ENCODE measurements at regions not wholly inside any gene's neighbourhood (a gene's known extent, or its start where the extent isn't known, plus 50 kb on each side); places are given as distances from the start of the nearest gene placed in this dataset.

DNA sequence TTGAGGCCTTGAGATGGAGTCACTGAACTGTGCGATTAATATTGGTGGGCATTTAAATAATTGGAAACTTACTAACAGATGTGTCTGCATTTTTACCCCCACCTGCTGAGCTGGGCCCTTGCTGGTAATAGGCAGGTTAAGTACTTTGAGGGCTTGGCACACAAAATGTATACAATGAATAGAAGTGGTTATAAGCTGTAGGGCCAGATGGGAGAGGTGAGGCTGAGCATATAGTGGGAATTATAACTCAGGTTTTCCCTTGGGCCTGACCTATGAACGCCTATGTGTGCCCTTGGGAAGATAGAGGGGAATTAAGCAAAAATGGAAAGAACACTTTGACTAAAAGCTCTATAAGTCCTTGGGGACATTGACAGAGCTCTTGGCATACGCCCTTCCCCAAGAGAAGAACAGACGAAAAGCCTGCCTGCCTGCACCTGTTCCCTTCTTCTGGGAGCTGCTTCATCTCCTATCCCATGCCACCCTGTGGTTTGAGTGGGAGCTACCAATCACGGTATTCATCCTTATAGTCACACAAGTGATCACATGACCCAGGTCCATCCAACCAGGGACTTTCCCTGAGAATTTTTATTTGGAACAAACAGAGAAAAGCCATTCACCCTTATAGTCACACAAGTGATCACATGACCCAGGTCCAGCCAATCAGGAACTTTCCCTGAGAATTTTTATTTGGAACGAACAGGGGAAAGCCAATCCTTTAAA lies 260.7 kb upstream of the CSF3R start:
- no peak for DNase-seq (ENCODE audit: low read depth)

DNA sequence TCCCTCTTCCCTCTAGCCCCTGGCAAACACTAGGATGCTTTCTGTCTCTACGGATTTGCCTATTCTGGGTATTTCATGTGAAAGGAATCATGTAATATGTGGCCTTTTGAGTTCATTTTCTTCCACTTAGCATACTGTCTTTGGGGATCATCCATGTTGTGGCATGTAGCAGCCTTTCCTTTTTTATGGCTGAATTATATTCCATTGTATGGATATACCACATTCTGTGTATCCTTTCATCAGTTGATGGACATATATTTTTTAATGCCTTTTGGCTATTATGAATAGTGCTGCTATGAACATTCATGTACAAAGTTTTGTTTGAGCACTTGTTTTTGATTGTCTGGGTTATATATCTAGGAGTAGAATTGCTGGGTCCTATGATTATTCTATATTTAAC lies 258.4 kb upstream of the CSF3R start:
- no peak for DNase-seq (ENCODE audit: low read depth)

DNA sequence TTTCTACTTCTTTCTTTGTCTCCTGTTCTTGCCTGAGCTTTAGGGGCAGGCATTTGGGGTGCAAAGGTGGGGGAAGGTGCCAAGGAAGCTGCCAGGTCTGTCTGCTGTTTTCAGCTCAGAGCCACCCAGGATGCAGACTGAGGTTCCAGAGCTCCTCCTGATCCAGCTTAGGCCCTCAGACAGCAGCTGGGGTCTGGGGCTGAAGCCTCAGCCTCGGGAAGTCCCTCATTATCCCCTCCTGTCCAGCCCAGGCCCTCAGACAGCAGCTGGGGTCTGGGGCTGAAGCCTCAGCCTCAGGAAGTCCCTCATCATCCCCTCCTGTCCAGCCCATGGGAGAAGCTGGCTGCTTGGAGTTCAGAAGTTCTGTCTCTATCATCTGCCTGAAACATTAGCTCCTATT lies 257.7 kb upstream of the CSF3R start:
- DNase-seq (ENCODE audit: low read depth) = no peak

- DNase-seq (ENCODE audit: low read depth) = no peak
These were observed 257.1 kb upstream of the CSF3R start for GRCh38 chr1:36739703-36740289.

DNA sequence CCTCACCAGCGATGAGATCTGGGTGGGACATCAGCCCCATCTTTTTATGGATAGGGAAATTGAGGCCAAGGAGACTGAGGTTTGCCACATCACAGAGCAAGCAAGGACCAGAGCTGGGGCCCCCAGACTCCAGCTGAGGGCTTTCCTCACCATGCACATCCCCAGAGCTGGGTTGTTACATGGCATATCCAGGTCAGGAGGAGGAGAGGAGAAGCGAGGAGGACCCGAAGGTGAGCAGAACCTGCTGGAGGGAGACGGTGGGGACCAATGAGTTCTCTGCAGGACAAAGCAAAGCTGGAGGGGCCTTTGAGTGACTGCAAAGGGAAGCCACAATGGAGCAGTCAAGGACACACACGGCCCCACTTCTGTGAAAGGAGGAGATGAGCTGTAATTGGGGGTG lies 255.5 kb upstream of the CSF3R start:
- DNase-seq (ENCODE audit: low read depth) = no peak

GRCh38 chr1:36737767-36738166 lies 255.1 kb upstream of the CSF3R start:
- DNase-seq (ENCODE audit: low read depth) = no peak

GRCh38 chr1:36737038-36737555 lies 254.4 kb upstream of the CSF3R start:
- no peak for DNase-seq (ENCODE audit: low read depth)

DNA sequence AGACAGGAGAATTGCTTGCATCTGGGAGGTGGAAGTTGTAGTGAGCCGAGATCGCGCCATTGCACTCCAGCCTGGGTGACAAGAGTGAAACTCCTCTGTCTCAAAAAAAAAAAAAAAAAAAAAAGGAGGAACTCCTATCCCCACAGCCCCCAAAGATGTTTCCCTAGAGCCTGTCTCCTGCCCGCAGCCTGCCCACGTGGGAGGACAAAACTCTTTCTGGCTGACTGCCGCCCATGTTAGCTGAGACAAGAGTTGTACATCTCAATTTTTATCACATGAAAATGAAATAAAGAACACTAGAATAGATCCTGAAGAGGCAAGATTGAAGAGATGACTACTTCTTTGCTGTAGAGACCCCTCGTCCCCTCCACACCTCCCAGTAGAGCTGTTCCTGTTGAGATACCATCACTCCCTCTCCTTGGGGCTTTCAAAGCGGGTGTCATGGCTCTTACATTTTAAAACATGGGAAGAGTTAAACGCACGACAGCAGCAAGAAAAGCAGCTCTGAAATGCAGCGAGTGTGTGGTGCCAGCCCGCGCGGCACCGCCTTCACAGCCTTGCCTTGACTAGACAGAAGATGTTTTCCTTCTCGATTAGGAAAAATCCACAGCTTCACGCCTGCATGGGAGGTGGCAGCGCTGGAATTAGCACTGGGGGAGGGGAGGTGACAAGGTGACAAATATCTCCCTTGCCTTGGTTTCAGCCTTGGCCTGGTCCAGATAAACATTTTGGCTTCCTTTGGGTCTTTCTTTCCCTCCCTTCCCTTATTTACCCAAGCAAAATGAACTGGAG lies 253.4 kb upstream of the CSF3R start:
- DNase-seq (ENCODE audit: low read depth) = no peak

DNA sequence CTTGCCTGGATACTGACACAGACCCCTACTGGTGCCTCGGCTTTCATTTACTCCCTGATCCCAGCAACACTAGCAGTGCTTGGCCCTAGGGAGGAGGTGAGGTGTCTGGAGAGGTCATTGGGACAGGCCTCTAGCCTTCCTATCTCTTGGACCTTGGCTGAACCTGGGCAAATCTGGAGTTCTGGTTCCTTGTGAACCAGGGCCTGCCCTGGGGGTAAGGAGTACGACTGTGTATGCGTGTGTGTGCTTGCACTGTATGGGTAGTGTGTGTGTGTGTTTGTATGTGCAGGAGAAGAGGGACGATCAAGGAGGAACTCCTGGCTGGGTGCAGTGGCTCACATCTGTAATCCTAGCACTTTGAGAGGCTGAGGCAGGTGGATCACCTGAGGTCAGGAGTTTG lies 252.7 kb upstream of the CSF3R start:
- DNase-seq (ENCODE audit: low read depth) = no peak

DNA sequence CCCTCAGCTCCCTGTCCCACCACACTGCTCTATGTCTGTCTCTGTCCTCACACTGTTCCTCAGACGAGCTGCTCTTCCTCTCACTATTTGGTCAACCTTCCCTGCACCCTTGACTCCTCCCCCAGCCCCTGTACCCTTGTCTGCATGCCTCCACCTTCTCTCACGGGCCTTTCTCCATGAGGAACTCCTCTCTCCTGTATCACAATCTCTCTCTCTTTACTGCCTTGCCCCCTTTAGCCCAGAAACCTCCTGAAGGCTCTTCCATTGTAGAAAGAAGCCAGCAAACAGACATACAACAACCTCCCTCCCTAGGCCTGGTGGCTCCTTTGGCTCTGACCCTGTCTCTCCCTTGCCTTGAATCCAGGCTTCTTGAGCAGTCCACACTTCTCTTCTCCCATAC lies 251.6 kb upstream of the CSF3R start:
- no peak for DNase-seq (ENCODE audit: low read depth)

DNA sequence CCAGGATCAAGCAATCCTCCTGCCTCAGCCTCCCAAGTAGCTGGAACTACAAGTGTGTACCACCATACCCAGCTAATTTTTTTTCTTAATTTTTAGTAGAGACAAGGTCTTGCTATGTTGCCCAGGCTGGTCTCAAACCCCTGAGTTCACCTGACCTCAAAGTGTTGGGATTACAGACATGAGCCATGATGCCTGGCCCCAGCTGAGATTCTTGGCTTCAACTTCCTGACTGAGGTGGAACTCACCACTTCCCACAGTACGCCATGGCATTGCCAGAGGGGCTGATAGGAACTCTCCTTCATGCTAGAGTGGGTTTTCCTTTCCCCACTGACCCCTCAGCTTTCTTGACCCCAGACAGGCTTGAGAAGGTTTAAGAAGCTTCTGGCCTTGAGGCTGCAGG lies 251.0 kb upstream of the CSF3R start:
- no peak for DNase-seq (ENCODE audit: low read depth)

DNA sequence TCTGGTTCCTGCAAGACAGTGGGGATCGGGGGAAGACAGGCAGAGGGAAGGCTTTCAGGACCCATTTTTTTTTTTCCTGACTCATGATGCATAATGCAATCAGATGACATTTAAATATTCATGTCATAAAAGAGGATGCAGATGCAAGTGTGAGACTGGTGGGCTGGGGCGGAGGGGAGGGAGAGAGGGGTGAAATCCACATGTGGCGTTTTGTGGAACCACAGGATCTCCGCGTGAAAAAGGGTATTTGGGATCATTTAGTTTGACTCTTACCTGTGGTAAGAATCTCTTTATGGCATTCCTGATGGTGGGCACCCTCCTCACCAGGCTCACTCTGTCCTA lies 249.3 kb upstream of the CSF3R start:
- DNase-seq (ENCODE audit: low read depth) = no peak

DNA sequence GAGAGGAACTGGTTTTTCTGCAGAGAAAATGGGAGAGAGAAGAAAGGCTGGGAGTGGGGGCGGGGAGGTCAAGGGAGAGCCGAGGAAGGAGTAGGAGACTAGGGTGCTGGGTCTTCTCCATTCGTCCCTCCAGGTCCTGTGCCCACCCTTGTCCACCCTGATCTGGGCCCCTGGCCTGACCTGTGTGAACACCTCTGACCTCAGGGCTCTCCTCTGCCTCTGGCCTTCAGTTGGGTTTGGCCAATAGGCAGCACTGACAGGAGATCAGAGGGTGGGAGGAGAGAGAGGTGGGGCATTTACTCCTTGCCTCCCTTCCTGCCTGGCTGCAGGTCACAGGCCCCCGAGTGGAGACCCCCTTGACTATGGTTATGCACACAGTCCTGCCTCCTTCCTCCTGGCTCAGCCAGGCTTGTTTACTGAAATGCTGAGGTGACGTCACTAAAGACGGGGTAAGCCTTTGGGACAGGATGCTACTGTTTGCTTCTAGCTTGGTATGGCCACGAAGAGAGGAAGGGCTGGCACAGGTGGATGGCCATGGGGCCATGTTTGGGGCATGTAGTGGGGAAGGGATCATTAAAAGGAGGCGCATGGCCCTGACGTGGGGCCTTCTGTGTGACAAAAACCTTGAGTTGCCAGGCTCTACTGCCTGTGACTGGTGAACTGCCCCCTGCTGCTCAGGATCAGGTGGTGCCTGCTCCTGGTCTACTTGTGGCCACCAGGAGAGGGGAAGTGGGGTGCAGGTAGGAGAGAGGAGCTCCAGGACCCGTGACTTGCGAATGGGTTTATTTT lies 248.7 kb upstream of the CSF3R start:
- DNase-seq (ENCODE audit: low read depth) = no peak

DNA sequence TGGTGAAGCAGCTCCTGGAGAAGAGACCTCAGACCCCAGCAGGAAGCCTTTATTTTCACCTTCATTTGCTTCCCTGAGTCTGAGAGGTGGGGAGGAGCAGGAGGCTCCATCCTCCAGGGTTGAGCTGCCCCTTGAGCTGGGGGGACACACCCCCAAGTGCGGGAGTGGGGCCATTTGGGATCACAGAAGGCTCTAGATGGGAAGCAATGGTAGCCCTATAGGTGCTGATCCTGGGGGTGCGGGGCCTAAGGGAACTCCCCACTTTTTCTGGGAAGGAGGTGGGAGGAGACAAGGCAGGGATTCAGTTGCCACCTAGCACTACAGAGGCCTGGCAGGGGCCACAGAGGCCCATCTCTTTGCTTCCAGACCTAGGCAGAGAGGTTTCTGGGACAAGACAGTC lies 247.9 kb upstream of the CSF3R start:
- no peak for DNase-seq (ENCODE audit: low read depth)

- DNase-seq (ENCODE audit: low read depth) = no peak
These were observed 247.2 kb upstream of the CSF3R start for GRCh38 chr1:36729716-36730510.

DNA sequence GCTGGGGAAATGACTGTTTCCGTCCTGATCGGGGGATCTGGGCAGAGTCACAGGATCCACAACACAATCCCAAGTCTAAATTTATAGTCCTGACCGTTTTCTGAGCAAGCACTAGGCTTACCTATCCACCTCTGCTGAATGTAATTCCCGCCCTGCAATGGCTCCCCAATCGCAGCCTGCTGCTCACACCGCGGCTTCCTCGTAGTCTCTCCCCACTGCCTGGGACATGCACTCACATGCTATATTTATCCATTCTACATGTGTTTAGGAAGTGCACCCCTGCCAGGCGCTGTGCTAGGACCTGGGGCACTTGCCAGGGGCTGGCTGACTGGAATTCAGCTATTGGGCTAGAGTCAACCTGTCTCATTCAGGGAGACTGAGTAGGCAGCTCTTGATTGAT lies 246.6 kb upstream of the CSF3R start:
- DNase-seq (ENCODE audit: low read depth) = no peak

GRCh38 chr1:36728846-36729245 lies 246.1 kb upstream of the CSF3R start:
- no peak for DNase-seq (ENCODE audit: low read depth)

- no peak for DNase-seq (ENCODE audit: low read depth)
These were observed 245.3 kb upstream of the CSF3R start for GRCh38 chr1:36728051-36728450.

DNA sequence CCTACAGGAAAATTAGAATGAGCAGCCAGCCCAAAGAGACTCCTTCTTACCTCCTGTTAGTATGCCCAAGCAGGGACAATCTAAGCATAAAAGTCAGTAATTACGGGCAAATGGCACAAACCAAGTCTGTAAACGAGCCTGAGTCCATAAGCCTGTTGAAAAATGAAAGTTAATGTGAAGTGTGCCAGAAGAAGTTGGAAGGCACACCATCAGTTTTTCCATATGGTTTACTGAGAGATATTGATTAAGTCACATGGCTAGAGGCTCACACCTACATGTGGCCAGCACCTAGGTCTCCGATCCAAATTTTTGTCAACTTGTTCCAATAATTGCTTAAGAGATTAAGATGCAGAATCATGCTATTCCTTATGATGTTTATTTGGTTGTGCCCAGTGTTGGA lies 242.4 kb upstream of the CSF3R start:
- no peak for DNase-seq (ENCODE audit: low read depth)

DNA sequence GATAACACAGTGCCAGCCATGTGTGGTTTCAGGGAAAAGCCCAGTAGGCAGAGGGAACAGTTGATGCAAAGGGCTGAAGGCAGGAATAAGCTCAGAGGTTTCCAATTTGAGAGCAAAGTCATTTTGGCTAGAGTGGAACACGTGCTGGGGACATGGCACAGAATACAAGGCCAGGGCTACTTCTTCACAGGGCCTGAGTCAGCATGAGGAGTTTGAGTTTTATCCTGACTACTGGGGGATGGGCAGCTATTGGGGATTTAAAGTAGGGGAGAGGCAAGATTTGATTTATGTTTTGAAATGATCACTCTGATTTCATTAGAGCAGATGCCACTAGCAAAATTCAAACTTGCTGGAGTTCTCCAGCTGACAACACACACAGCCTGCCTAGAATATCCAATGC lies 241.1 kb upstream of the CSF3R start:
- DNase-seq (ENCODE audit: low read depth) = no peak

DNA sequence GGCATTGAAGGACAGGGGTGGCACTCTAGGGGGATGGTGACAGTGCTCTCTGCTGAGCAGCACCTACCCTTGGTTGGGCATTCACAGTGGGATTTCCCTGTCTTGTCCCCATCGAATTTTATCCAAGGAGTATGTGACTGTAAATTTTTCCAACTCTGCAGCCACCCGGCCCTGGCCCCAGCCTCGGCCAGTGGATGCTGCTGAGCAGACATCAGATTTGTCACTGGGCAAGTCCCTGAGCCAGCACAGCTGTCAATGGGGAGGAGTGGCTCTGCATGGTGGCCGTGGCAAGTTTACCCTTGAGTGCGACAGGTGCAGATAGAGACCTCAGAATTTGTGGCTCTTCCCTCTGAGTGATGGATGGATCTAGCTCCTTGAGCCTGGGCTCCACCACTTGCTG lies 240.2 kb upstream of the CSF3R start:
- DNase-seq (ENCODE audit: low read depth) = no peak

DNA sequence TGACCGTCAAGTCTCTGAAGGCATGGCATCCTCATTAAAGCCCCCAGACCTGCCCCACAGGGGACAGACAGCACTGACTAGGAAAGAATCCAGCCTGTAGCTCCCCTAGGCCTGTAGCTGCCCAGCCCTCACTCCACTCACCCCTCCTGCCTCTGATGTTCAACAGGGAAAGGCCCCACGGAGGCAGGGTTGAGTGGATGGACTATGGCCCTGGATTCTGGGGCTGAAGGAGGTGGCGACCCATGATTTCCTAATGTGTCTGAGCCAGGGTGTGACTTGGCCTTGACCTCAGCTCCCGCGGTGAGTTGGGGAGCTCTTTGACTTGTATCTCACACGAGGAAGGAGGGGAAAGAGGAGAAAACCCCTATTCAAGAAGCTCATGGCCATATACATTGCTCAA lies 238.5 kb upstream of the CSF3R start:
- DNase-seq (ENCODE audit: low read depth) = no peak

Data from activated T-cell treated with anti-CD3 and anti-CD28 coated beads for 24 hours (primary cell).